ENCODE measurements at regions not wholly inside any gene's neighbourhood (a gene's known extent, or its start where the extent isn't known, plus 50 kb on each side); places are given as distances from the start of the nearest gene placed in this dataset.

DNA sequence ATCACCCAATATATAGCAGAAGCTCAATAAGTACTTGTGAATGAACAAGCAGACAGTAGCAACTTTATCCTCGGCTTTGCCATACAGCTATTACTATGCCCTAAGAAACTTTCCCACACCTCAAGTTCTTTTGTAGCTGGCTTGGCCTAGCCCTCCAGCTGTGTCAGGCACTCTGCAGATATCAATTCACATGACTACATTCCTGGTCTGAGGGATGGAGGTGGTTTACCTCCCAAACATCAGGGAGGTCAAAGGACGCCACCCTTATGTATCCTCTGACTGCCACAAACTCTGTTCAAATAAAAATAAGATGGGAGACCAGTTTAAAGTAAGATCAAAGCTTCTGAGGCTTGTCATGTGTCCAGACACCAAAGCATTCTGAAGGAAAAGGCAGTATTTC lies 416.3 kb downstream of the PIK3R1 start:
- no peak overlapping the region for H2AFZ ChIP-seq (ENCODE audit: insufficient read depth, low read depth, low read length, poor library complexity, severe bottlenecking)
- DNase-seq, result no peak
- Mint-ChIP-seq H3K9me3 (peaks cover 0 to 8% (median 0%) of the 10 kb centered on the region in 7 donors), H3K27me3 (ENCODE audit: low read depth in 3 of 3) (peaks cover 0 to 3% (median 1%) of the 10 kb centered on the region in 3 donors), H3K4me1 (no peaks in the 10 kb centered on the region), H3K36me3 (no peaks in the 10 kb centered on the region), H3K4me3 (no peak overlapping the region), H3K27ac (no peak overlapping the region)
- no peaks in the 10 kb centered on the region for H3K79me2 ChIP-seq (ENCODE audit: insufficient read depth, low read length)
- H4K20me1 ChIP-seq (ENCODE audit: insufficient read depth, low read length), result no peaks in the 10 kb centered on the region
- H3K27ac ChIP-seq (ENCODE audit: low read depth in 1 of 2, low read length in 2 of 2), result no peak overlapping the region
- intact Hi-C loops (cut with micrococcal nuclease), result no loop called here
- no peak overlapping the region for H3K4me3 ChIP-seq (replicated peaks in 1 of 3; ENCODE audit: low read depth in 2 of 3, low read length in 3 of 3)
- H3K4me1 ChIP-seq (ENCODE audit: control insufficient read depth in 1 of 2, insufficient read depth in 2 of 2, low read length in 2 of 2), result no peaks in the 10 kb centered on the region
- TF ChIP-seq CTCF (IDR thresholded peaks at IDR 0.05), result no peak
- H3K36me3 ChIP-seq (replicated peaks in 1 of 2; ENCODE audit: control insufficient read depth in 1 of 2, insufficient read depth in 2 of 2, low read length in 2 of 2), result no peaks in the 10 kb centered on the region
- WGBS (ENCODE audit: insufficient coverage), result no CpG with 5 or more reads among the region's 2 CpGs
- H3K27me3 ChIP-seq (ENCODE audit: control insufficient read depth in 2 of 2, insufficient read depth in 2 of 2, low read length in 2 of 2), result no peaks in the 10 kb centered on the region
- H3K9me3 ChIP-seq (replicated peaks in 1 of 2; ENCODE audit: control insufficient read depth in 1 of 2, insufficient read depth in 1 of 2, low read length in 2 of 2), result no peaks in the 10 kb centered on the region
- no peak overlapping the region for H3K4me2 ChIP-seq (replicated peaks; ENCODE audit: extremely low read depth, low read length, poor library complexity, severe bottlenecking)
- no peak overlapping the region for H3K9ac ChIP-seq (ENCODE audit: insufficient read depth, low read length, poor library complexity, severe bottlenecking)

DNA sequence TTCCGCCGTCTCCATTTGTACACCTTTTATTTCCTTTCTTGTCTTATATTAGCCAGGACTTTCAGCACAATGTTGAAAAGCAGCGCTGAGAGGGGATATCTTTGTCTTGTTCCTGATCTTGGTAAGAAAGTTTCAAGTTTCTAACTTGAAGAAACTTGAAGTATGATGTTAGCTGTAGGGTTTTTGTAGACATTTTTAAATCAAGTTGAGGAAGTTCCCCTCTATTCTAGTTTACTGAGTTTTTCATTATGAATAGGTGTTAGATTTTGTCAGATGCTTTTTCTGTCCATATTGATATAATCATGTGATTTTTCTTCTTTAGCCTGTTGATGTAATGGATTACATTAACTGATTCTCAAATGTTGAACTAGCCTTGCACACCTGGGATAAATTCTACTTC lies 425.7 kb downstream of the PIK3R1 start:
- Mint-ChIP-seq H3K27me3 (ENCODE audit: low read depth in 3 of 3) (peaks cover 0 to 4% (median 1%) of the 10 kb centered on the region in 3 donors), H3K4me1 (no peaks in the 10 kb centered on the region), H3K4me3 (no peak overlapping the region), H3K27ac (no peak overlapping the region), H3K9me3 (peaks cover 0 to 9% (median 1%) of the 10 kb centered on the region in 7 donors), H3K36me3 (no peaks in the 10 kb centered on the region)
- no CpG with 5 or more reads among the region's 3 CpGs for WGBS (ENCODE audit: insufficient coverage)
- Histone ChIP-seq H3K27ac (ENCODE audit: low read depth in 1 of 2, low read length in 2 of 2) (no peak overlapping the region), H3K9ac (ENCODE audit: insufficient read depth, low read length, poor library complexity, severe bottlenecking) (no peak overlapping the region), H3K27me3 (ENCODE audit: control insufficient read depth in 2 of 2, insufficient read depth in 2 of 2, low read length in 2 of 2) (no peaks in the 10 kb centered on the region), H3K9me3 (replicated peaks in 1 of 2; ENCODE audit: control insufficient read depth in 1 of 2, insufficient read depth in 1 of 2, low read length in 2 of 2) (no peaks in the 10 kb centered on the region), H2AFZ (ENCODE audit: insufficient read depth, low read depth, low read length, poor library complexity, severe bottlenecking) (no peak overlapping the region), H3K36me3 (replicated peaks in 1 of 2; ENCODE audit: control insufficient read depth in 1 of 2, insufficient read depth in 2 of 2, low read length in 2 of 2) (no peaks in the 10 kb centered on the region), H3K4me2 (replicated peaks; ENCODE audit: extremely low read depth, low read length, poor library complexity, severe bottlenecking) (no peak overlapping the region), H3K79me2 (ENCODE audit: insufficient read depth, low read length) (no peaks in the 10 kb centered on the region), H4K20me1 (ENCODE audit: insufficient read depth, low read length) (no peaks in the 10 kb centered on the region), H3K4me3 (replicated peaks in 1 of 3; ENCODE audit: low read depth in 2 of 3, low read length in 3 of 3) (no peak overlapping the region), H3K4me1 (ENCODE audit: control insufficient read depth in 1 of 2, insufficient read depth in 2 of 2, low read length in 2 of 2) (no peaks in the 10 kb centered on the region)
- intact Hi-C loops (cut with micrococcal nuclease), result no loop called here
- no peak for DNase-seq
- TF ChIP-seq CTCF (IDR thresholded peaks at IDR 0.05), result no peak

Measured in CD14-positive monocyte (primary cell).